CD4-positive, CD25-positive, alpha-beta regulatory T cell (primary cell): ENCODE measurements at regions not wholly inside any gene's neighbourhood (a gene's known extent, or its start where the extent isn't known, plus 50 kb on each side); places are given as distances from the start of the nearest gene placed in this dataset.

Experiments
- ATAC-seq, 2 donors: fragments of 150-1000 bp; cut with Tn5 transposase; one replicate each; pipeline ENCODE4 v1.10.0; 2021; ENCODE audit warnings: low read depth in 2 of 2, moderate number of reproducible peaks in 2 of 2, moderate library complexity in 1 of 2
- DNase-seq, 3 donors: peaks; one replicate each; pipeline versions ENCODE4 v3.0.0 to v3.0.0-alpha.2; 2012 to 2022; ENCODE audit warnings: mixed read lengths in 1 of 3
- H3K27ac ChIP-seq: one replicate; pipeline ENCODE4 v1.7.0; 2013; ENCODE audit warnings: mild to moderate bottlenecking, low read length; ENCODE audit not compliant: insufficient read depth, poor library complexity, severe bottlenecking
- H3K27me3 ChIP-seq: one replicate; pipeline ENCODE4 v1.7.0; 2013; ENCODE audit warnings: low read length; ENCODE audit not compliant: control insufficient read depth, insufficient read depth
- H3K36me3 ChIP-seq: one replicate; pipeline ENCODE4 v1.7.0; 2013; ENCODE audit warnings: mild to moderate bottlenecking, low read length, moderate library complexity; ENCODE audit not compliant: control insufficient read depth, insufficient read depth
- H3K4me1 ChIP-seq: 2 replicates; pipeline ENCODE4 v1.7.0; 2013; ENCODE audit warnings: mild to moderate bottlenecking, low read length; ENCODE audit not compliant: insufficient read depth, control insufficient read depth, poor library complexity, severe bottlenecking
- H3K4me3 ChIP-seq: one replicate; pipeline ENCODE4 v1.7.0; 2013; ENCODE audit warnings: low read depth, mild to moderate bottlenecking, low read length, moderate library complexity
- H3K9me3 ChIP-seq, 2 experiments: 1 replicate in 1 of 2; 2 replicates in 1 of 2; pipeline ENCODE4 v1.7.0; 2013; ENCODE audit warnings: low read length in 2 of 2, mild to moderate bottlenecking in 1 of 2, moderate library complexity in 1 of 2; ENCODE audit not compliant: control insufficient read depth in 2 of 2
- H3K27ac Mint-ChIP-seq, 3 donors: one replicate each; pipeline ENCODE4 v1.8.0; 2020 to 2022; ENCODE audit warnings: mild to moderate bottlenecking in 3 of 3, mixed read lengths in 3 of 3, moderate library complexity in 2 of 3
- H3K27me3 Mint-ChIP-seq: one replicate; pipeline ENCODE4 v1.8.0; 2022; ENCODE audit warnings: mild to moderate bottlenecking, mixed read lengths
- H3K36me3 Mint-ChIP-seq: one replicate; pipeline ENCODE4 v1.8.0; 2020; ENCODE audit warnings: mixed read lengths
- H3K4me1 Mint-ChIP-seq, 4 donors: one replicate each; pipeline ENCODE4 v1.8.0; 2020 to 2022; ENCODE audit warnings: mixed read lengths in 4 of 4, mild to moderate bottlenecking in 1 of 4
- H3K4me3 Mint-ChIP-seq, 4 donors: one replicate each; pipeline ENCODE4 v1.8.0; 2020 to 2022; ENCODE audit warnings: mild to moderate bottlenecking in 4 of 4, mixed read lengths in 4 of 4, moderate library complexity in 3 of 4
- H3K9me3 Mint-ChIP-seq, 7 donors: one replicate each; pipeline ENCODE4 v1.8.0; 2020 to 2022; ENCODE audit warnings: mixed read lengths in 7 of 7, mild to moderate bottlenecking in 3 of 7, moderate library complexity in 2 of 7

DNA sequence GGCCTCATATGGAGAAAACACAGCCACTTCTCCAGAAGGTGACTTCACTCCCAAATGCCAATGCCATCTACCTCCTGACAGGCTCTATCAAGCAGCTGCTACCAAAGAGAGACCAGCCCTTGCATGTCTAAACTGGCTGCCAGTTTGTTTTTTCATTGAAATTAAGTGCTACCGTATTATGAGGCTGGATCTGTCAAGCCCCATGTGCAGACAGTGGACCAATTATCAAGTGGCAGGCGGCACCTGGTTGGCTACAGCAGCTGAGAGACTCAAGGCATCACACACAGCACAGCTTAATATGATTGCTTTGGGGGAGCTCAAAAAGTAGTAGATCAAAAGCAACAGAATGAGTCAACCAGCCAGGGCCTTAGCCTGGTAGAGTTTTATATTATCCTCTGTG lies 1293.0 kb upstream of the TENM4 start:
- H3K36me3 Mint-ChIP-seq: no peaks in the 10 kb centered on the region
- Histone ChIP-seq H3K36me3 (no peaks in the 10 kb centered on the region), H3K4me3 (no peak overlapping the region), H3K4me1 (no peaks in the 10 kb centered on the region), H3K9me3 (no peaks in the 10 kb centered on the region), H3K27ac (no peak overlapping the region), H3K27me3 (no peaks in the 10 kb centered on the region)
- no peak for ATAC-seq
- DNase-seq: no peak
- no peaks in the 10 kb centered on the region for H3K4me1 Mint-ChIP-seq
- no peak overlapping the region for H3K27ac Mint-ChIP-seq
- H3K27me3 Mint-ChIP-seq: no peaks in the 10 kb centered on the region
- H3K9me3 Mint-ChIP-seq: peaks cover 4 to 15% (median 8%) of the 10 kb centered on the region in 7 donors
- no peak overlapping the region for H3K4me3 Mint-ChIP-seq

DNA sequence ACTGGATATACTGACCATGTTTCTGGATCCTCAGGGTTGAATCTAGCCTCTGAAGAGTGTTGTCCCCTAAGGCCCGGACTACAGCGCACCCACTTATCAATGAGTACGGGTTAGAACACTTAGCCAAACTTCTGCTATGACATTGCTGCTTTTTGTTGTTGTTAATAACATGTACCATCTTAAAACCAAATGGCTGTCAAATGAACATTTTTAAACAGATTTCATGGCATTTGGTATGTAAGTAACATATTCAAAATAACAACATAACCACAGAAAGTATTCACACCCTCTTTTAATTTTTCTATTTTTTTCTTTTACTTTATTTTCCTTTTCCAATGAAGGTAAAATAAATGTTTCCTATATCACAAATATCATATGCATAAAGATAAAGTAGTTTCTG lies 1292.5 kb upstream of the TENM4 start:
- Histone ChIP-seq H3K9me3 (no peaks in the 10 kb centered on the region), H3K4me1 (no peaks in the 10 kb centered on the region)

DNA sequence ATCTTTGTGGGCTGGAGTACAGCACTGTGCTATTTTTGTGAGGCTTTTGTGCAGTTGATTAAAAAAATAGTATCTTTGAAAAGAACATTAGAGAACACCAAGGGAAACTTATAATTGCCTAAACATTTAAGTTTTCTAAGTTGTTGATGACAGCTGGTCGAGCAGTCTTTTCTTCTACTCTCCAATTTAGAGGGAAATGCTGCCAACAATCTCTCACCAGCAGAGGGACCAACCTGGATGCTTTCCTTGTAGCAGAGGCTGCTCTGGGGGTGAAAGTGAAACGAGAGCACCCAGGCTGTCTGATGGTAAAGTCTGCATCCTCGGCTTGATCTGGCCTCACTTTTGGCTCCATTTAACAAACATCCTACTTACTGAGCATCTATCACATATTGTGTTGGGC lies 1286.5 kb upstream of the TENM4 start:
- Histone ChIP-seq H3K36me3 (no peaks in the 10 kb centered on the region), H3K9me3 (no peaks in the 10 kb centered on the region), H3K27ac (no peak overlapping the region), H3K4me1 (no peaks in the 10 kb centered on the region), H3K27me3 (no peaks in the 10 kb centered on the region), H3K4me3 (no peak overlapping the region)
- H3K36me3 Mint-ChIP-seq: no peaks in the 10 kb centered on the region
- DNase-seq: no peak
- H3K4me1 Mint-ChIP-seq: no peaks in the 10 kb centered on the region
- H3K4me3 Mint-ChIP-seq: no peak overlapping the region
- H3K27me3 Mint-ChIP-seq: no peaks in the 10 kb centered on the region
- no peak overlapping the region for H3K27ac Mint-ChIP-seq
- ATAC-seq: no peak
- peaks cover 3 to 17% (median 5%) of the 10 kb centered on the region in 7 donors for H3K9me3 Mint-ChIP-seq

More for the DNA sequence above, 1292.5 kb upstream of the TENM4 start:
- H3K9me3 Mint-ChIP-seq: peaks cover 4 to 16% (median 8%) of the 10 kb centered on the region in 7 donors
- no peak overlapping the region for H3K27ac Mint-ChIP-seq
- Histone ChIP-seq H3K4me3 (no peak overlapping the region), H3K27ac (no peak overlapping the region), H3K27me3 (no peaks in the 10 kb centered on the region), H3K36me3 (no peaks in the 10 kb centered on the region)
- H3K4me1 Mint-ChIP-seq: no peaks in the 10 kb centered on the region
- ATAC-seq (no peak), DNase-seq (no peak)
- H3K4me3 Mint-ChIP-seq: no peak overlapping the region
- H3K27me3 Mint-ChIP-seq: no peaks in the 10 kb centered on the region
- H3K36me3 Mint-ChIP-seq: no peaks in the 10 kb centered on the region

DNA sequence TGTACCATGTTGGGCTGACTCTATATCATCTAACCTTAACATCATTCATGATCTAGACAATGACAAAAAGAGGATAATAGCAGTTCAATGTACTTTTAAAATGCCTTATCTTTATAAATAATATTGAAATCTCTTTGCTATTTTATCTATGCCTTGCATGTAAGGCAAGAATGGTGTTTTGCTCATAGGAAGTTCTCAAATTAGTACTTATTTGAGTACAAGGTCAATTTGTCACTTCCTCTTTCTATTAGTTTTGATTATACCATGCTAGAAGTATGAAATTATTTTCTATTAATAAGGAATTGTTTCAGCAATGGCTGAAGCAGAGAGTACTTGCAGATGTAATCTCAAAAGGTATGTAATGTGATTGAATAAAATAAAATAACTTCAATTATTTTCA lies 1285.4 kb upstream of the TENM4 start:
- Histone ChIP-seq H3K4me3 (no peak overlapping the region), H3K4me1 (no peaks in the 10 kb centered on the region), H3K27me3 (no peaks in the 10 kb centered on the region), H3K36me3 (no peaks in the 10 kb centered on the region), H3K9me3 (no peaks in the 10 kb centered on the region), H3K27ac (no peak overlapping the region)
- Mint-ChIP-seq H3K27ac (no peak overlapping the region), H3K27me3 (no peaks in the 10 kb centered on the region), H3K4me3 (no peak overlapping the region), H3K36me3 (no peaks in the 10 kb centered on the region), H3K9me3 (peaks cover 3 to 18% (median 5%) of the 10 kb centered on the region in 7 donors), H3K4me1 (no peaks in the 10 kb centered on the region)
- ATAC-seq (no peak), DNase-seq (no peak)

DNA sequence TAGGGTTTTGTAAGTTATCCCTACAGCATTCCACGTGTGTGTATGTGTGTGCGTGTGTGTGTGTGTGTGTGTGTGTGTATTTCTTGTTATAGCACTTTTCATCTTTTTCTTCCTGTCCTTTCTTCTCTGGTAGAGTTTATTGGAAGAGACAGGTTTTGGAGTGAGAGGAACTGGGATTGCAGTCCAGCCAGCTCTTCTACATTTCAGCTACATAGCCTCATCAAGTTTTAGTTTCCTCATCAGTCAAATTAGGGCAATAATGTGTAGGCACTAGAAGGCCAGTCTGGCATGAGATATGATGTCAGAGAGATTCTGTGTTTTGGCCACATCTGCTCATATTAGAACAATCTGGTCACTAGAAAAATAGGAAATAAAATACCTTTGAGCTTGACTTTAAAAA lies 1283.5 kb upstream of the TENM4 start:
- Histone ChIP-seq H3K27me3 (no peaks in the 10 kb centered on the region), H3K4me1 (no peaks in the 10 kb centered on the region), H3K27ac (no peak overlapping the region), H3K4me3 (no peak overlapping the region), H3K36me3 (no peaks in the 10 kb centered on the region), H3K9me3 (no peaks in the 10 kb centered on the region)
- no peaks in the 10 kb centered on the region for H3K4me1 Mint-ChIP-seq
- no peaks in the 10 kb centered on the region for H3K36me3 Mint-ChIP-seq
- H3K27ac Mint-ChIP-seq: no peak overlapping the region
- H3K9me3 Mint-ChIP-seq: peaks cover 0 to 17% (median 7%) of the 10 kb centered on the region in 7 donors
- H3K4me3 Mint-ChIP-seq: no peak overlapping the region
- DNase-seq (no peak), ATAC-seq (no peak)
- H3K27me3 Mint-ChIP-seq: no peaks in the 10 kb centered on the region

DNA sequence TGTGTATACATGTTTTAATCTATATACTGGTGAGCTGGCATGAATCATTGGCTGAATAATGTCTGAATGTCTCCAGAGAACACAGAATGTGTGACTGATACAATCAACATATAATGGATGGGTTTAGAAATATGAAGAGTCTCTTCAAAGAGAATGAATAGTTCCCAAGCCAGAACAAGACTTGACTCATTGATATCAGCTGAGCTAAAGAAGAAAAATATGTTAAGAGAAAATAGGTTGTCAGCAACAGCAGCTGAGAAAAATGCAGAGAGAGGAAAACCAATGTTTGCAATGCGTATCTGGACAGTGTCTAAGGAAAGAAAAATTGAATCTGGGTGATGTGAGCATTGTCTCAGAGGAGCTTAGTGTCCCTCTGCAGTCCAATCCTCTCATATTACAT lies 1281.8 kb upstream of the TENM4 start:
- Histone ChIP-seq H3K4me1 (no peaks in the 10 kb centered on the region), H3K27me3 (no peaks in the 10 kb centered on the region), H3K4me3 (no peak overlapping the region), H3K27ac (no peak overlapping the region), H3K9me3 (no peaks in the 10 kb centered on the region), H3K36me3 (no peaks in the 10 kb centered on the region)
- DNase-seq (no peak), ATAC-seq (no peak)
- H3K9me3 Mint-ChIP-seq: peaks cover 0 to 18% (median 4%) of the 10 kb centered on the region in 7 donors
- H3K4me3 Mint-ChIP-seq: no peak overlapping the region
- H3K4me1 Mint-ChIP-seq: no peaks in the 10 kb centered on the region
- no peak overlapping the region for H3K27ac Mint-ChIP-seq
- no peaks in the 10 kb centered on the region for H3K36me3 Mint-ChIP-seq
- H3K27me3 Mint-ChIP-seq: no peaks in the 10 kb centered on the region

DNA sequence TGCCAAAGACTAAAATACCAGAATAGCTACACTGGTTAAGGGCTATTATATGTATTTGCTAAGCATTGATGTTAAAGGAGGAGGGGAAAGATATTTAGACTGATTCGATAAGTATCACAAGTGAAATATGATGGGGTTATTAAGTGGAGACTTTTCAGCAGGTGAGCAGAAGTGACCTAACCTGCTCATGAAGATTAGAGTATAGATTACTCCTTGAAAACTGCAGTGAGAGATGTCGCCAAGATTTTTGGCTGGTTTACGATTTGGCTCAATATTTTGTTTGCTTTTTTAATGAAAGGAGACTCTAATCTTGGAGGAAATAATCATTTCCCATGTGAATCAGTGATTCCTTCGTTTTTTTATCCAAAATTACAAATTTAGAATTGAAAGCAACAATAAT lies 1279.5 kb upstream of the TENM4 start:
- no peaks in the 10 kb centered on the region for H3K9me3 ChIP-seq
- H3K4me3 ChIP-seq: no peak overlapping the region
- DNase-seq (no peak), ATAC-seq (no peak)
- Mint-ChIP-seq H3K9me3 (peaks cover 0 to 20% (median 9%) of the 10 kb centered on the region in 7 donors), H3K4me1 (no peaks in the 10 kb centered on the region), H3K27me3 (no peaks in the 10 kb centered on the region), H3K36me3 (no peaks in the 10 kb centered on the region), H3K27ac (no peak overlapping the region), H3K4me3 (no peak overlapping the region)
- H3K27ac ChIP-seq: no peak overlapping the region
- no peaks in the 10 kb centered on the region for H3K4me1 ChIP-seq
- no peaks in the 10 kb centered on the region for H3K27me3 ChIP-seq
- H3K36me3 ChIP-seq: no peaks in the 10 kb centered on the region

DNA sequence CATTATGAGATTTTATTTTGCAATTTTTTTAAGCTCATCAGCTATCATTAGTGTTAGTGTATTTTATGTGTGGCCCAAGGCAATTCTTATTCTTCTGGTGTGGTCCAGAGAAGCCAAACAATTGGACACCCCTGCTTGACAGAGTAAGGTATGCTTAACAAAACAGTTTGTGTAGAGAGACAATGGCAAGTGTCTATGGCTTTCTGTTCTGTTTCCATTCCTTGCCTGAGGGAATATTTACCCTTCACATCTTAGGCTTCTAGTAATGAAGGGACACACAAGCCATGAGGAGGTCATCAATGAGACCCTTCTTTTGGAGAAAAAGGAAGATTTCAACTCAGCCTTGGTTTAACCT lies 1278.4 kb upstream of the TENM4 start:
- H3K4me3 ChIP-seq: no peak overlapping the region
- H3K9me3 Mint-ChIP-seq: peaks cover 2 to 20% (median 9%) of the 10 kb centered on the region in 7 donors
- no peak overlapping the region for H3K4me3 Mint-ChIP-seq
- H3K4me1 Mint-ChIP-seq: no peaks in the 10 kb centered on the region
- no peak overlapping the region for H3K27ac ChIP-seq
- no peaks in the 10 kb centered on the region for H3K4me1 ChIP-seq
- no peaks in the 10 kb centered on the region for H3K36me3 Mint-ChIP-seq
- no peaks in the 10 kb centered on the region for H3K27me3 Mint-ChIP-seq
- no peaks in the 10 kb centered on the region for H3K9me3 ChIP-seq
- no peaks in the 10 kb centered on the region for H3K36me3 ChIP-seq
- no peaks in the 10 kb centered on the region for H3K27me3 ChIP-seq
- H3K27ac Mint-ChIP-seq: no peak overlapping the region
- ATAC-seq: no peak
- DNase-seq: no peak
